ENCODE measurements at regions not wholly inside any gene's neighbourhood (a gene's known extent, or its start where the extent isn't known, plus 50 kb on each side); places are given as distances from the start of the nearest gene placed in this dataset.

DNA sequence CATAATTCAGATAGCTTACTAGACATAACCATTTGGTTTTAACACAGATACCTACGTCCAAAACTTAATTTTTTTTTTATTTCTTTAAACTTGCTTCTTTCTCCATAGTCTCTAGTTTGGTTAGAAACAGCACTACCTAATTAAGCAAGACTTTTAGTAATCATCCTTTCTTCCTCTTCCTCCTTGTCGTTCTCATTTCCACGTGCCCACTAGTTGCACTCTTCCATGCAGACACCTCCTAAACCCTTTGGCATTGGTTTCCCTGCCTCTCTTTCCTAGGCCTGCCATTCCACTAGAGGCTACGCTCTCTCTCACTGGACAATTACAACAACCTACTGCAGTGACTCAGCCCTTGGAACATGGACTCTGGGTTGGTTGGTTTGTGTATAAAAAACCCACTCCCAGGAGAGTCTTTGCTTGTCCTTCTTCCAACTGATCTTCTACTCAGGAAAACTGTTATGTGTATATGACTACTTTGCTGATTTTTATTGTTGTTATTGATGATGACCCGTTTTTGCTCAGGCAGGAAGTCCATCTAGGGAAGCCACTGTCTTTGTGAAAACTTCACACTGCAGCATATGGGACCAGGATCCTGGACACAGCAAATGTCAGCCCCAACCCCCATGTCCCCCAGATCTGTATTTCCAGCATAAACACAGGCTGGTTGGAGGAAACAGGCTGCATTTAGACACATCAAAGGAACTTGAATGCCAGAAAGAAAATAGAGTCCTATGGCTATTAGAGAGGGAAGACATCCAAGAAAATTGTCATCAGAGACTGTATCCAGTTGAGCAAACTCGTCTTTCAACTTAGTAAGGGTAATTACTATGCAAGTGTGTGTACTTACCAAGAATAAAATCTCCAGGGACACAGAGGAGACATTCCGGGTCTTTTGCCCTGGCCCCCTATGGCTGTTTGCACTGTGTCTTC is 503.2 kb downstream of the GADD45G start:
- TF ChIP-seq EZH2phosphoT487 (IDR thresholded peaks at IDR 0.05; ENCODE audit: borderline replicate concordance, low read depth, low read length) = no peak
- TF ChIP-seq, protein P1, sequence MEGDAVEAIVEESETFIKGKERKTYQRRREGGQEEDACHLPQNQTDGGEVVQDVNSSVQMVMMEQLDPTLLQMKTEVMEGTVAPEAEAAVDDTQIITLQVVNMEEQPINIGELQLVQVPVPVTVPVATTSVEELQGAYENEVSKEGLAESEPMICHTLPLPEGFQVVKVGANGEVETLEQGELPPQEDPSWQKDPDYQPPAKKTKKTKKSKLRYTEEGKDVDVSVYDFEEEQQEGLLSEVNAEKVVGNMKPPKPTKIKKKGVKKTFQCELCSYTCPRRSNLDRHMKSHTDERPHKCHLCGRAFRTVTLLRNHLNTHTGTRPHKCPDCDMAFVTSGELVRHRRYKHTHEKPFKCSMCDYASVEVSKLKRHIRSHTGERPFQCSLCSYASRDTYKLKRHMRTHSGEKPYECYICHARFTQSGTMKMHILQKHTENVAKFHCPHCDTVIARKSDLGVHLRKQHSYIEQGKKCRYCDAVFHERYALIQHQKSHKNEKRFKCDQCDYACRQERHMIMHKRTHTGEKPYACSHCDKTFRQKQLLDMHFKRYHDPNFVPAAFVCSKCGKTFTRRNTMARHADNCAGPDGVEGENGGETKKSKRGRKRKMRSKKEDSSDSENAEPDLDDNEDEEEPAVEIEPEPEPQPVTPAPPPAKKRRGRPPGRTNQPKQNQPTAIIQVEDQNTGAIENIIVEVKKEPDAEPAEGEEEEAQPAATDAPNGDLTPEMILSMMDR (conservative IDR thresholded peaks at IDR 0.05; ENCODE audit: low read length) = no peak

All from OCI-LY7 (cell line).